Endothelial cell of umbilical vein (primary cell): ENCODE measurements at regions not wholly inside any gene's neighbourhood (a gene's known extent, or its start where the extent isn't known, plus 50 kb on each side); places are given as distances from the start of the nearest gene placed in this dataset.

Experiments
- BruUV-seq: library from RNA; stranded (reverse); fragments of 400-500 nt; replicated peaks from 2 replicates; lab custom pipeline; 2021; lab: Mats Ljungman, UMichigan
- CTCF ChIA-PET: fragments of 300-600, 350-600 bp; sonication (Branson Sonifier 250); formaldehyde crosslinking; loops from one replicate; lab custom pipeline; 2021; ENCODE audit warnings: antibody characterized with exemption, inconsistent platforms; lab: Charles Lee
- POLR2A ChIA-PET: fragments of 300-600, 350-600 bp; sonication (Branson Sonifier 250); formaldehyde crosslinking; loops from one replicate; lab custom pipeline; 2021; ENCODE audit warnings: antibody characterized with exemption, inconsistent platforms; lab: Charles Lee
- DNase-seq: peaks from one replicate; pipeline ENCODE4 v3.0.0-alpha.2; 2011; ENCODE audit warnings: low read depth, low spot score
- FAIRE-seq: peaks from 2 replicates; lab custom pipeline; 2011; peaks lifted over from hg19 to GRCh38; lab: Jason Lieb, UNC
- H2AFZ ChIP-seq: 2 replicates; pipeline ENCODE4 v1.6.0; 2012; ENCODE audit warnings: low read depth, low read length, control low read depth, inconsistent platforms
- H3K27ac ChIP-seq: 2 replicates; pipeline ENCODE4 v1.5.1; 2011; ENCODE audit warnings: low read depth, mild to moderate bottlenecking, control low read depth, low read length, moderate library complexity; ENCODE audit not compliant: insufficient read depth
- H3K27me3 ChIP-seq, 2 experiments: 2 replicates each; pipeline versions ENCODE4 v1.6.0 to v1.6.1; 2011; ENCODE audit warnings: low read length in 2 of 2, mixed read lengths in 1 of 2; ENCODE audit not compliant: control insufficient read depth in 2 of 2, insufficient read depth in 2 of 2
- H3K36me3 ChIP-seq, 2 experiments: 2 replicates in 1 of 2; 3 replicates in 1 of 2; pipeline ENCODE4 v1.5.1; 2011; ENCODE audit warnings: low read length in 2 of 2, mild to moderate bottlenecking in 1 of 2, moderate library complexity in 1 of 2; ENCODE audit not compliant: control insufficient read depth in 2 of 2, insufficient read depth in 2 of 2; ENCODE audit errors: extremely low read depth in 1 of 2
- H3K4me1 ChIP-seq: 3 replicates; pipeline ENCODE4 v1.5.1; 2011; ENCODE audit warnings: mild to moderate bottlenecking, low read length; ENCODE audit not compliant: control insufficient read depth, insufficient read depth; ENCODE audit errors: extremely low read depth
- H3K4me2 ChIP-seq: 2 replicates; pipeline ENCODE4 v1.6.1; 2011; ENCODE audit warnings: low read length, control low read depth, mixed read lengths; ENCODE audit not compliant: insufficient read depth
- H3K4me3 ChIP-seq, 3 experiments: fragments of 200-600 bp in 1 of 3; sonication (generic), shearing (Covaris generic) in 1 of 3; replicated peaks in 1 of 3; 2 replicates each; pipeline ENCODE4 v1.5.1; 2011 to 2016; ENCODE audit warnings: control low read depth in 3 of 3, low read length in 3 of 3, mild to moderate bottlenecking in 2 of 3, inconsistent platforms in 1 of 3, low read depth in 1 of 3, moderate library complexity in 1 of 3; ENCODE audit not compliant: insufficient read depth in 1 of 3
- H3K79me2 ChIP-seq: 2 replicates; pipeline ENCODE4 v1.6.0; 2012; ENCODE audit warnings: low read length, inconsistent platforms; ENCODE audit not compliant: control insufficient read depth, insufficient read depth
- H3K9ac ChIP-seq: replicated peaks from 2 replicates; pipeline ENCODE3; 2011; ENCODE audit warnings: low read length, control low read depth; ENCODE audit not compliant: insufficient read depth; ENCODE audit errors: extremely low read depth
- H3K9me1 ChIP-seq: replicated peaks from 3 replicates; pipeline ENCODE4 v1.6.0; 2011; ENCODE audit warnings: mild to moderate bottlenecking, low read length; ENCODE audit not compliant: control insufficient read depth, insufficient read depth; ENCODE audit errors: extremely low read depth
- H3K9me3 ChIP-seq: replicated peaks from 2 replicates; pipeline ENCODE4 v1.5.1; 2012; ENCODE audit warnings: low read length, inconsistent platforms; ENCODE audit not compliant: control insufficient read depth, insufficient read depth
- H4K20me1 ChIP-seq: replicated peaks from 2 replicates; pipeline ENCODE3; 2011; ENCODE audit warnings: mild to moderate bottlenecking, low read length; ENCODE audit not compliant: control insufficient read depth, insufficient read depth; ENCODE audit errors: extremely low read depth
- EZH2 ChIP-seq: IDR thresholded peaks from 2 replicates; pipeline ENCODE4 v1.6.1; 2012; ENCODE audit warnings: borderline replicate concordance, low read depth, mild to moderate bottlenecking, moderate library complexity, low read length, inconsistent platforms; ENCODE audit not compliant: severe bottlenecking
- FOS ChIP-seq: IDR thresholded peaks from 2 replicates; pipeline ENCODE4 v1.6.1; 2011; ENCODE audit warnings: mild to moderate bottlenecking, low read length, moderate library complexity, borderline replicate concordance; ENCODE audit not compliant: insufficient read depth
- GATA2 ChIP-seq: IDR thresholded peaks from 2 replicates; pipeline ENCODE4 v1.7.0; 2011; ENCODE audit warnings: low read depth, mild to moderate bottlenecking, moderate library complexity, mixed read lengths, low read length; ENCODE audit not compliant: insufficient read length, insufficient read depth
- JUN ChIP-seq: IDR thresholded peaks from 2 replicates; pipeline ENCODE4 v1.6.1; 2011; ENCODE audit warnings: borderline replicate concordance, low read depth; ENCODE audit not compliant: insufficient read length, insufficient read depth
- MYC ChIP-seq: IDR thresholded peaks from one replicate; pipeline ENCODE4 v1.6.1; 2011; ENCODE audit warnings: mild to moderate bottlenecking, low read depth, low read length
- POLR2A ChIP-seq: IDR thresholded peaks from 2 replicates; pipeline ENCODE4 v1.6.1; 2012; ENCODE audit warnings: low read depth, mild to moderate bottlenecking, control low read depth, low read length
- POLR2AphosphoS5 ChIP-seq: IDR thresholded peaks from 2 replicates; pipeline ENCODE4 v1.6.1; 2012; ENCODE audit warnings: low read depth, mild to moderate bottlenecking, control low read depth, low read length, moderate library complexity; ENCODE audit not compliant: insufficient read depth
- dilution Hi-C: fragments of 300-500 bp; cut with MboI; formaldehyde crosslinking; loops from one replicate; pipeline ENCODE4 v1.15.0; 2019; ENCODE audit warnings: low sequenced_read_pairs; ENCODE audit not compliant: extremely low pct_ligation_motif_present
- intact Hi-C: fragments of 100-400 bp; cut with micrococcal nuclease; formaldehyde crosslinking; loops from one replicate; pipeline ENCODE4 v1.10.0; 2022
- TF ChIP-seq, protein P1 (sequence below), 2 donors: IDR thresholded peaks; 1 replicate in 1 of 2; 2 replicates in 1 of 2; pipeline ENCODE4 v1.5.1; 2011; ENCODE audit warnings: low read length in 2 of 2, mild to moderate bottlenecking in 2 of 2, moderate library complexity in 2 of 2, control low read depth in 1 of 2, inconsistent platforms in 1 of 2, low read depth in 1 of 2; ENCODE audit not compliant: insufficient read depth in 1 of 2; ENCODE audit errors: extremely low read depth in 1 of 2
- TF ChIP-seq, protein P2 (sequence below): IDR thresholded peaks from 2 replicates; pipeline ENCODE4 v1.6.1; 2011; ENCODE audit not compliant: insufficient read depth, insufficient read length

DNA sequence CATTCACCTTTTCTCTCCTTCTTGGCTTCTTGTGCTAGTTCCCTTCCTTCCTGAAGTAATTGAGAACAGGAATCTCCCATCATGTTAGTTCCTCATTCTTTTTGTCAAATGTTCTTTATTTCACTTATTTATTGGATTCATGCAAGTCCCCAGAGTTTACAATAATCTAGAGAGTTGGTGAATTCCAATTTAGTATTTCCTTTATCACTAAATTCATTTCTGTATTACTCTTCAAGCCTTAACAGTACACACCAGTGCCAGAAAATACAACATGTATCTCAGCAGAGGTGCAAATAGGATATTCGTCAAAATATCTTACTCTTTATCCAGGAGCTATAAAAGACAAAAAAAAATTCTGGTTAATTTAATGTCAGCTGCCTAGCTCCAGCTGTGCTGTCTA is 121.9 kb upstream of the SETBP1 start:
- POLR2A ChIA-PET: no interaction called here
- Histone ChIP-seq H3K79me2 (no peaks in the 10 kb centered on the region), H2AFZ (no peak overlapping the region), H3K9me3 (no peaks in the 10 kb centered on the region), H3K4me1 (no peaks in the 10 kb centered on the region), H3K4me2 (no peak overlapping the region), H3K27me3 (no peaks in the 10 kb centered on the region), H4K20me1 (no peaks in the 10 kb centered on the region), H3K4me3 (no peak overlapping the region), H3K9me1 (no peaks in the 10 kb centered on the region), H3K36me3 (no peaks in the 10 kb centered on the region), H3K9ac (no peak overlapping the region), H3K27ac (no peak overlapping the region)
- no peak for FAIRE-seq
- TF ChIP-seq EZH2 (no peak), POLR2AphosphoS5 (no peak), MYC (no peak), GATA2 (no peak), FOS (no peak), POLR2A (no peak), JUN (no peak)
- TF ChIP-seq, protein P1, sequence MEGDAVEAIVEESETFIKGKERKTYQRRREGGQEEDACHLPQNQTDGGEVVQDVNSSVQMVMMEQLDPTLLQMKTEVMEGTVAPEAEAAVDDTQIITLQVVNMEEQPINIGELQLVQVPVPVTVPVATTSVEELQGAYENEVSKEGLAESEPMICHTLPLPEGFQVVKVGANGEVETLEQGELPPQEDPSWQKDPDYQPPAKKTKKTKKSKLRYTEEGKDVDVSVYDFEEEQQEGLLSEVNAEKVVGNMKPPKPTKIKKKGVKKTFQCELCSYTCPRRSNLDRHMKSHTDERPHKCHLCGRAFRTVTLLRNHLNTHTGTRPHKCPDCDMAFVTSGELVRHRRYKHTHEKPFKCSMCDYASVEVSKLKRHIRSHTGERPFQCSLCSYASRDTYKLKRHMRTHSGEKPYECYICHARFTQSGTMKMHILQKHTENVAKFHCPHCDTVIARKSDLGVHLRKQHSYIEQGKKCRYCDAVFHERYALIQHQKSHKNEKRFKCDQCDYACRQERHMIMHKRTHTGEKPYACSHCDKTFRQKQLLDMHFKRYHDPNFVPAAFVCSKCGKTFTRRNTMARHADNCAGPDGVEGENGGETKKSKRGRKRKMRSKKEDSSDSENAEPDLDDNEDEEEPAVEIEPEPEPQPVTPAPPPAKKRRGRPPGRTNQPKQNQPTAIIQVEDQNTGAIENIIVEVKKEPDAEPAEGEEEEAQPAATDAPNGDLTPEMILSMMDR (IDR thresholded peaks at IDR 0.05; ENCODE audit: extremely low read depth in 1 of 2, insufficient read depth in 1 of 2, low read depth in 1 of 2, low read length in 2 of 2): no peak
- TF ChIP-seq, protein P2, sequence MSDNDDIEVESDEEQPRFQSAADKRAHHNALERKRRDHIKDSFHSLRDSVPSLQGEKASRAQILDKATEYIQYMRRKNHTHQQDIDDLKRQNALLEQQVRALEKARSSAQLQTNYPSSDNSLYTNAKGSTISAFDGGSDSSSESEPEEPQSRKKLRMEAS: no peak
- BruUV-seq: no TSS peak
- intact Hi-C loops (no loop called here), dilution Hi-C loops (no loop called here)
- DNase-seq: no peak
- CTCF ChIA-PET: no interaction called here
